Ishikawa (cell line): ENCODE measurements at regions not wholly inside any gene's neighbourhood (a gene's known extent, or its start where the extent isn't known, plus 50 kb on each side); places are given as distances from the start of the nearest gene placed in this dataset.

Experiments used
- CEBPB ChIP-seq: IDR thresholded peaks from 2 replicates; pipeline ENCODE4 v1.6.1; 2012
- CREB1 ChIP-seq: IDR thresholded peaks from 2 replicates; pipeline ENCODE4 v1.6.1; 2012; ENCODE audit warnings: low read depth
- EGR1 ChIP-seq: IDR thresholded peaks from 2 replicates; pipeline ENCODE4 v1.6.1; 2012
- EP300 ChIP-seq: IDR thresholded peaks from 2 replicates; pipeline ENCODE4 v1.6.1; 2012; ENCODE audit warnings: borderline replicate concordance
- FOXM1 ChIP-seq: IDR thresholded peaks from 2 replicates; pipeline ENCODE4 v1.6.1; 2012; ENCODE audit warnings: low read depth, borderline replicate concordance
- NFIC ChIP-seq: IDR thresholded peaks from 2 replicates; pipeline ENCODE4 v1.6.1; 2012
- RAD21 ChIP-seq: IDR thresholded peaks from 2 replicates; pipeline ENCODE4 v1.6.1; 2012; ENCODE audit warnings: low read depth
- TAF1 ChIP-seq: IDR thresholded peaks from 2 replicates; pipeline ENCODE4 v1.6.1; 2012; ENCODE audit warnings: low read depth, mild to moderate bottlenecking
- TCF12 ChIP-seq: IDR thresholded peaks from 2 replicates; pipeline ENCODE4 v1.6.1; 2012; ENCODE audit warnings: low read depth
- TEAD4 ChIP-seq: IDR thresholded peaks from 2 replicates; pipeline ENCODE4 v1.6.1; 2012
- YY1 ChIP-seq: IDR thresholded peaks from 2 replicates; pipeline ENCODE4 v1.6.1; 2012; ENCODE audit warnings: low read depth
- ZBTB7A ChIP-seq: IDR thresholded peaks from 2 replicates; pipeline ENCODE4 v1.6.1; 2012; ENCODE audit warnings: low read depth
- TF ChIP-seq, protein P1 (sequence below): IDR thresholded peaks from 2 replicates; pipeline ENCODE4 v1.6.1; 2012
- TF ChIP-seq, protein P2 (sequence below): IDR thresholded peaks from 2 replicates; pipeline ENCODE4 v1.6.1; 2012; ENCODE audit warnings: low read depth, mild to moderate bottlenecking
- TF ChIP-seq, protein P3 (sequence below): IDR thresholded peaks from 2 replicates; pipeline ENCODE4 v1.6.1; 2012

DNA sequence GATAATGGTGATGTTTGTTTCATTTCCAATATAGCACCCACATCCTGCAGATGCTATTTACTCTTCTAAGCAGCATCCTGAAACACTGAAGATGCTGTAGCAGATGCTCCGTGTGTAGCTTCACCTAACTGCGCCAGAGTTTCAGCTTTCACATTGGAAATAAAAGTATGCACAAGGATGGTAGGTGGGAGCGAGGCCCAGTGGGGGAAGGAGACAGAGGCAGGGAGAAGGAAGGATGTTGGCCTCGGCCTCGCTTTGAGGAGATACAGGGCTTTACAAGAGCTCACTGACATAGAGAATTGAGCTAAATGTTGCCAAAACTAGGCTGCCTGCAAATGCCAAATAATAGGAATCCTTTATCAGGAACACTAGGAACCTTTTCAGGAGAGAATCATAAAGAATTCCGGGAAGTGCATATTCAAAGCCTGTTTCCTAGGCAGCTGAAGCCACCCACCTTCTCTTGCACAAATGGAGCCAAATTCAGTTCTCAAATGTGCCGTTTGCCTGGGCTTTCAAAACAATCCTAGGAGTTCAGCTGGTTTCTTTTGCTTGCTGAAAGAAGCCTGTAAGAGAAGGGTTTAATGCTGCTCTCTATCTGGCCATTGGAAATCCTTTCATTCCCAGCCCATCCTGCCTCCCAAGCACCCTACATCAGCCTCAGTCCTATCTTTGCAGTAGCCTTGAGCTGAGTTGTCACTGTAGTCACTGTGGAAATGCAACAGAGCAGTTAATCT, 135.4 kb upstream of the ATP1B1 start:
- TF ChIP-seq YY1: no peak
- TF ChIP-seq TEAD4: no peak

DNA sequence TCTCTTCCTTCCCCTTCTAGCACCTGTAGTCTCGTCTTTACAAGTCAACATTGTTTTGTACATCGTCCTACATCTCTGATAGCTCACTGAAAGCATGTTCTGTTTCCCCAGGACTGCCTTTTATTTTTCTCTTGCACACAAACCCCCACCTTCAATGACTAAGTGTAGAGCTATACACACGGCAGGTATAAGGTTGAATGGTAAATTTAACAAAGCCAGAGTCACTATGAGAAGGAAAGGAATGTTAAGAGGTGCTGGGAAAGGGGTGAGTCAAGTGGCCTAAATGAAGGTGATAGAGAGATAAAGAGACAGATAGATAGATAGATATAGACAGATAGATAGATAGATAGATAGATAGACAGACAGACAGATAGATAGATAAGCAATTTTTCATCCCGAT, 134.3 kb upstream of the ATP1B1 start:
- TF ChIP-seq CEBPB (no peak), NFIC (no peak), TCF12 (no peak), RAD21 (no peak), TEAD4 (no peak), EGR1 (no peak), ZBTB7A (no peak), EP300 (no peak), FOXM1 (no peak)
- TF ChIP-seq, protein P1, sequence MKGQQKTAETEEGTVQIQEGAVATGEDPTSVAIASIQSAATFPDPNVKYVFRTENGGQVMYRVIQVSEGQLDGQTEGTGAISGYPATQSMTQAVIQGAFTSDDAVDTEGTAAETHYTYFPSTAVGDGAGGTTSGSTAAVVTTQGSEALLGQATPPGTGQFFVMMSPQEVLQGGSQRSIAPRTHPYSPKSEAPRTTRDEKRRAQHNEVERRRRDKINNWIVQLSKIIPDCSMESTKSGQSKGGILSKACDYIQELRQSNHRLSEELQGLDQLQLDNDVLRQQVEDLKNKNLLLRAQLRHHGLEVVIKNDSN: no peak
- TF ChIP-seq, protein P2, sequence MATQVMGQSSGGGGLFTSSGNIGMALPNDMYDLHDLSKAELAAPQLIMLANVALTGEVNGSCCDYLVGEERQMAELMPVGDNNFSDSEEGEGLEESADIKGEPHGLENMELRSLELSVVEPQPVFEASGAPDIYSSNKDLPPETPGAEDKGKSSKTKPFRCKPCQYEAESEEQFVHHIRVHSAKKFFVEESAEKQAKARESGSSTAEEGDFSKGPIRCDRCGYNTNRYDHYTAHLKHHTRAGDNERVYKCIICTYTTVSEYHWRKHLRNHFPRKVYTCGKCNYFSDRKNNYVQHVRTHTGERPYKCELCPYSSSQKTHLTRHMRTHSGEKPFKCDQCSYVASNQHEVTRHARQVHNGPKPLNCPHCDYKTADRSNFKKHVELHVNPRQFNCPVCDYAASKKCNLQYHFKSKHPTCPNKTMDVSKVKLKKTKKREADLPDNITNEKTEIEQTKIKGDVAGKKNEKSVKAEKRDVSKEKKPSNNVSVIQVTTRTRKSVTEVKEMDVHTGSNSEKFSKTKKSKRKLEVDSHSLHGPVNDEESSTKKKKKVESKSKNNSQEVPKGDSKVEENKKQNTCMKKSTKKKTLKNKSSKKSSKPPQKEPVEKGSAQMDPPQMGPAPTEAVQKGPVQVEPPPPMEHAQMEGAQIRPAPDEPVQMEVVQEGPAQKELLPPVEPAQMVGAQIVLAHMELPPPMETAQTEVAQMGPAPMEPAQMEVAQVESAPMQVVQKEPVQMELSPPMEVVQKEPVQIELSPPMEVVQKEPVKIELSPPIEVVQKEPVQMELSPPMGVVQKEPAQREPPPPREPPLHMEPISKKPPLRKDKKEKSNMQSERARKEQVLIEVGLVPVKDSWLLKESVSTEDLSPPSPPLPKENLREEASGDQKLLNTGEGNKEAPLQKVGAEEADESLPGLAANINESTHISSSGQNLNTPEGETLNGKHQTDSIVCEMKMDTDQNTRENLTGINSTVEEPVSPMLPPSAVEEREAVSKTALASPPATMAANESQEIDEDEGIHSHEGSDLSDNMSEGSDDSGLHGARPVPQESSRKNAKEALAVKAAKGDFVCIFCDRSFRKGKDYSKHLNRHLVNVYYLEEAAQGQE: no peak
- TF ChIP-seq, protein P3, sequence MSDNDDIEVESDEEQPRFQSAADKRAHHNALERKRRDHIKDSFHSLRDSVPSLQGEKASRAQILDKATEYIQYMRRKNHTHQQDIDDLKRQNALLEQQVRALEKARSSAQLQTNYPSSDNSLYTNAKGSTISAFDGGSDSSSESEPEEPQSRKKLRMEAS: no peak

DNA sequence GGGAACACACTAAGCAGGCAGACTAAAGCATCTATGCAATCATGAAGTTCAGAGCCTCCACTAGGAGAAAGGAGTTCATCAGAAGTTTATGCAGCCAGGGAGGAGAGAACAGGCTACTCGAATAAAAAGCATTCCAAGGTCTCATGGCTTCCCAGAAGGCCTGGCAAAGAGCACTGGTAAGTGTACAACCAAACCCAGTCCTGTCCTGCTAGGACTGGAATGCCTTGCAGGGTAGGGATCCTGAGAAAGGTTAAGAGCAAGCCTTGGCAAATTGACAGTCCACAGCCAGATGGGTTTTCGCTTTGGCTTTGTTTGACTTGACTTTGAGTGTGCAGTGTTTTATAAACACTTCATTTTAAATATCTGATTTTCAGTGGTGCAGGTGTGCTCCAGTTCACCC, 133.6 kb upstream of the ATP1B1 start:
- TF ChIP-seq CREB1: no peak
- no peak for TF ChIP-seq EGR1
- TF ChIP-seq EP300: no peak
- no peak for TF ChIP-seq NFIC
- TF ChIP-seq ZBTB7A: no peak
- TF ChIP-seq, protein P1: no peak

DNA sequence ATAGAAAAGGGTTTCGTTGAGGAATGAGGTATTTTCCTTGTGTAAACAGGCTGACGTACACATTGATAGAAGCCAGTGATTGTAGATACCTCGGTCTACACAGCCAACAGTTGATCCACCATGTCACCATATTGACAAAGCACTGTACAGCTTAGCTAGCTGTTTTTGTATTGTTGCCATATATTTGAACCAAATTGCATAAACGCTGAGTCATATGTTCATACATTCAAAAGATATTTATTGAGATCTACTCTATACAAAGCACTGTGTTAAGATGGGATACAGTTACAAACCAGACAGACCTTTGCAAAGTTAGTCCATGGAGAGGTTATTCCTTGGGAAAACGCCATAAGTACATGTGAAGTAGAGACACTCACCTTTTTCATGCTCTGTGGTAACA, 132.4 kb upstream of the ATP1B1 start:
- TF ChIP-seq, protein P2: no peak
- TF ChIP-seq EGR1 (no peak), RAD21 (no peak), CEBPB (no peak), TEAD4 (no peak), EP300 (no peak), TAF1 (no peak), YY1 (no peak), TCF12 (no peak)
- TF ChIP-seq, protein P1: no peak

DNA sequence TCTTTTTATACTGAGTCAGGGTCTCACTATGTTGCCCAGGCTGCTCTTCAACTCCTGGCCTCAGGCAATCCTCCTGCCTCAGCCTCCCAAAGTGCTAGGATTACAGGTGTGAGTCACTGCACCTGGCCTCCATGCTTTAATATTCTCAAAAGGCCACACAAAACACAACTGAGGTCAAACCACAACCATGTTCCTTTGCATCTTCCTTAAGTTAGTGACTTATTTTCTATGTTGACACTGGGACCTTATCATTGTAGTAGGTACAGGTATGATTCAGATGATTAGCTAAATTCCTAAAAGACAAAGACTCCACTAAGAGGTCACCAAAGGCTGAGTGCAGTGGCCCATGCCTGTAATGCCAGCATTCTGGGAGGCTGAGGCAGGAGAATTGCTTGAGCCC, 131.9 kb upstream of the ATP1B1 start:
- no peak for TF ChIP-seq CREB1
- no peak for TF ChIP-seq FOXM1
- TF ChIP-seq NFIC: no peak
- no peak for TF ChIP-seq TEAD4
- no peak for TF ChIP-seq EGR1
- no peak for TF ChIP-seq RAD21

DNA sequence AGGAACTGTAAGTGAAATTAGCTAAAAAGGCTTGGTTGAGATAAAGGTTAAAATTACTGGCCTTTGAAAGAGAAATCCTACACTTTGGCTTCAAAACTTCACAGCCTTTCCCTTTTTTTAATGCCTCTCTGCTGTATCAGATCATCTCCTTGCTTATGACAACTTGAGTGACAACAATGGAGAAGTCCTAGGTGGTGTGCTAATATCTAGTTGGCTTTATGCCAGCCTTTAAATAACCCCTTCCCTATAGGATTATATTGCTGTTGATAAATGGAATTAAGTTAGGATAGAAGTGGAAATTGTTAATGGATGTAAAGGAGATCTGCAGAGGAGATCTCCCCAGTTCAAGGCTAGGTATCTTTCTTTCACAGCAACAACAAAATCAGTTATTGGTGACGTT, 130.2 kb upstream of the ATP1B1 start:
- TF ChIP-seq TAF1 (no peak), NFIC (no peak), CEBPB (no peak)

DNA sequence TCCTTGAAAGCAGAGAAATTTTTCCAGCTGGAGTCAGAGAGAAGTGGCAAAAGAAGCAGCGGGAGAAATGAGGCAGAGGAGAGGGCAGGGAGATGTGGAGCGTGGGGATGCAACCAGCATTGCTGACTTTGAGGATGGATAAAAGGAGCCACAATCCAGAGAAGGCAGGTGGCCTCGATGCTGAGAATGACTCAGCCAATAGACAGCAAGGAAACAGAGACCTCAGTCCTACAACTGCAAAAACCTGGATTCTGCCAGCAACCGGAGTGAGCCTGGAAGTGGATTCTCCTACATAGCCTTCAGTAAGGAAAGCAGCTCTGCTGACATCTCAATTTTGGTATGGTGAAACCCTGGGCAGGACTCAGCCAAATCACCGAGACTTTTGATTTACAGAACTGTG, 128.9 kb upstream of the ATP1B1 start:
- no peak for TF ChIP-seq RAD21
- TF ChIP-seq NFIC: no peak
- TF ChIP-seq YY1: no peak
- TF ChIP-seq, protein P1: no peak
- TF ChIP-seq TAF1: no peak
- TF ChIP-seq EP300: no peak
- no peak for TF ChIP-seq TCF12
